ENCODE measurements at regions not wholly inside any gene's neighbourhood (a gene's known extent, or its start where the extent isn't known, plus 50 kb on each side); places are given as distances from the start of the nearest gene placed in this dataset.

- no peak for TF ChIP-seq TCF4 (CRISPR knock-in tag; IDR thresholded peaks at IDR 0.05; ENCODE audit: borderline replicate concordance)
- no peak for TF ChIP-seq TOX (CRISPR knock-in tag; IDR thresholded peaks at IDR 0.05; ENCODE audit: borderline replicate concordance)
- TF ChIP-seq ZFP3 (CRISPR knock-in tag; IDR thresholded peaks at IDR 0.05) = no peak
- no peak for TF ChIP-seq ZNF8 (CRISPR knock-in tag; IDR thresholded peaks at IDR 0.05)
- no peak for TF ChIP-seq SNAI2 (CRISPR knock-in tag; IDR thresholded peaks at IDR 0.05)
- TF ChIP-seq PATZ1 (CRISPR knock-in tag; IDR thresholded peaks at IDR 0.05; ENCODE audit: borderline replicate concordance) = no peak
- no peak for TF ChIP-seq BACH2 (CRISPR knock-in tag; IDR thresholded peaks at IDR 0.05; ENCODE audit: borderline replicate concordance)
These were observed 340.3 kb upstream of the CD180 start (continued) for GRCh38 chr5:67536866-67537265.

GRCh38 chr5:67530609-67531255 is 334.1 kb upstream of the CD180 start:
- no peak; the same call in 2 of the 3 replicates for ATAC-seq
- TF ChIP-seq TSHZ2 (CRISPR knock-in tag; IDR thresholded peaks at IDR 0.05) (0 out of 2 replicates have a peak, but pooled peaks have one; percentile 11), ZFP30 (CRISPR knock-in tag; IDR thresholded peaks at IDR 0.05) (peak; percentile 62; the same call in 1 of the 2 replicates), ZC3H10 (CRISPR knock-in tag; IDR thresholded peaks at IDR 0.05) (no peak), ISL1 (CRISPR knock-in tag; IDR thresholded peaks at IDR 0.05) (no peak), PATZ1 (CRISPR knock-in tag; IDR thresholded peaks at IDR 0.05; ENCODE audit: borderline replicate concordance) (no peak), POU6F1 (CRISPR knock-in tag; IDR thresholded peaks at IDR 0.05; ENCODE audit: borderline replicate concordance, low read depth) (no peak), CSRNP3 (CRISPR knock-in tag; IDR thresholded peaks at IDR 0.05) (no peak), TCF4 (CRISPR knock-in tag; IDR thresholded peaks at IDR 0.05; ENCODE audit: borderline replicate concordance) (peak; percentile 69; the same call in 1 of the 2 replicates)

GRCh38 chr5:67528953-67529352 is 332.4 kb upstream of the CD180 start:
- no peak for ATAC-seq
- no peak for TF ChIP-seq CSDC2 (CRISPR knock-in tag; IDR thresholded peaks at IDR 0.05)
- TF ChIP-seq CREB5 (CRISPR knock-in tag; IDR thresholded peaks at IDR 0.05; ENCODE audit: low read depth) = no peak
- no peak for TF ChIP-seq PATZ1 (CRISPR knock-in tag; IDR thresholded peaks at IDR 0.05; ENCODE audit: borderline replicate concordance)
- no peak for TF ChIP-seq SNAI2 (CRISPR knock-in tag; IDR thresholded peaks at IDR 0.05)
- no peak for TF ChIP-seq ZC3H10 (CRISPR knock-in tag; IDR thresholded peaks at IDR 0.05)
- no peak for TF ChIP-seq ESRRG (CRISPR knock-in tag; IDR thresholded peaks at IDR 0.05)
- no peak for TF ChIP-seq ZNF70 (CRISPR knock-in tag; IDR thresholded peaks at IDR 0.05)
- no peak for TF ChIP-seq TOX (CRISPR knock-in tag; IDR thresholded peaks at IDR 0.05; ENCODE audit: borderline replicate concordance)
- no peak for TF ChIP-seq TCF4 (CRISPR knock-in tag; IDR thresholded peaks at IDR 0.05; ENCODE audit: borderline replicate concordance)

All from SK-N-SH treated with all-trans-retinoic acid at 6 μM for 48 hours (cell line).